IMR-90 (cell line): ENCODE measurements at regions not wholly inside any gene's neighbourhood (a gene's known extent, or its start where the extent isn't known, plus 50 kb on each side); places are given as distances from the start of the nearest gene placed in this dataset.

Source experiments
- ATAC-seq: fragments of 200-7000 bp; cut with Tn5 transposase; 2 replicates; pipeline ENCODE4 v1.9.1; 2020; ENCODE audit warnings: low read depth, mild to moderate bottlenecking, moderate library complexity
- BruUV-seq: library from RNA; stranded (reverse); fragments of 400-500 nt; replicated peaks from 2 replicates; lab custom pipeline; 2021; lab: Mats Ljungman, UMichigan
- CTCF ChIA-PET: fragments of 300-600 bp; formaldehyde crosslinking; extraction: SDS; loops from one replicate; lab custom pipeline; 2021; ENCODE audit warnings: antibody characterized with exemption; lab: Yijun Ruan, JAX
- POLR2A ChIA-PET: fragments of 300-600 bp; sonication (Branson Sonifier 250); formaldehyde crosslinking; loops from one replicate; lab custom pipeline; 2022; ENCODE audit warnings: antibody characterized with exemption; ENCODE audit not compliant: unreplicated experiment; lab: Charles Lee
- DNase-seq: peaks from one replicate; pipeline ENCODE4 v3.0.0; 2013
- H2AFZ ChIP-seq: replicated peaks from 2 replicates; pipeline ENCODE3; 2013; ENCODE audit warnings: low read length, mild to moderate bottlenecking; ENCODE audit not compliant: poor library complexity
- H2AK5ac ChIP-seq: 2 replicates; pipeline ENCODE4 v1.6.1; 2013; ENCODE audit warnings: low read depth, low read length, inconsistent platforms
- H2AK9ac ChIP-seq: replicated peaks from 2 replicates; pipeline ENCODE3; 2013; ENCODE audit warnings: mild to moderate bottlenecking, low read depth, low read length, moderate library complexity; ENCODE audit not compliant: poor library complexity
- H2BK120ac ChIP-seq: 2 replicates; pipeline ENCODE4 v1.6.1; 2013; ENCODE audit warnings: low read depth, low read length, inconsistent platforms
- H2BK15ac ChIP-seq: 3 replicates; pipeline ENCODE4 v1.6.1; 2013; ENCODE audit warnings: low read depth, low read length, inconsistent platforms
- H2BK20ac ChIP-seq: 2 replicates; pipeline ENCODE4 v1.6.1; 2013; ENCODE audit warnings: low read depth, mild to moderate bottlenecking, inconsistent platforms, low read length, moderate library complexity
- H2BK5ac ChIP-seq: 2 replicates; pipeline ENCODE4 v1.6.1; 2013; ENCODE audit warnings: mild to moderate bottlenecking, low read depth, low read length, inconsistent platforms; ENCODE audit not compliant: poor library complexity, severe bottlenecking
- H3K14ac ChIP-seq: replicated peaks from 2 replicates; pipeline ENCODE4 v1.6.1; 2013; ENCODE audit warnings: low read depth, low read length, inconsistent platforms
- H3K18ac ChIP-seq: 2 replicates; pipeline ENCODE4 v1.6.1; 2013; ENCODE audit warnings: low read depth, low read length, control low read depth
- H3K23ac ChIP-seq: 2 replicates; pipeline ENCODE4 v1.6.1; 2013; ENCODE audit warnings: low read depth, low read length, inconsistent platforms
- H3K27ac ChIP-seq: 2 replicates; pipeline ENCODE4 v1.5.1; 2013; ENCODE audit warnings: mild to moderate bottlenecking, control low read depth, low read length; ENCODE audit not compliant: insufficient read depth
- H3K27me3 ChIP-seq: 2 replicates; pipeline ENCODE4 v1.6.1; 2013; ENCODE audit warnings: low read length; ENCODE audit not compliant: control insufficient read depth, insufficient read depth
- H3K36me3 ChIP-seq: 2 replicates; pipeline ENCODE4 v1.6.1; 2013; ENCODE audit warnings: low read length, mixed read lengths; ENCODE audit not compliant: control insufficient read depth, insufficient read depth
- H3K4ac ChIP-seq: 2 replicates; pipeline ENCODE4 v1.6.1; 2013; ENCODE audit warnings: low read depth, low read length, inconsistent platforms
- H3K4me1 ChIP-seq: 2 replicates; pipeline ENCODE4 v1.6.1; 2013; ENCODE audit warnings: low read length, mixed read lengths; ENCODE audit not compliant: control insufficient read depth, insufficient read depth
- H3K4me2 ChIP-seq: 2 replicates; pipeline ENCODE4 v1.6.1; 2013; ENCODE audit warnings: low read depth, mild to moderate bottlenecking, control low read depth, low read length, moderate library complexity
- H3K4me3 ChIP-seq: 2 replicates; pipeline ENCODE4 v1.5.1; 2013; ENCODE audit warnings: low read depth, mild to moderate bottlenecking, control low read depth, low read length, moderate library complexity; ENCODE audit not compliant: insufficient read depth
- H3K56ac ChIP-seq: 2 replicates; pipeline ENCODE4 v1.6.1; 2013; ENCODE audit warnings: low read length, inconsistent platforms; ENCODE audit not compliant: insufficient read depth; ENCODE audit errors: extremely low read depth
- H3K79me1 ChIP-seq, 2 experiments: 2 replicates each; pipeline ENCODE4 v1.6.1; 2013; ENCODE audit warnings: low read length in 2 of 2, inconsistent platforms in 1 of 2, low read depth in 1 of 2
- H3K9ac ChIP-seq: 2 replicates; pipeline ENCODE4 v1.6.1; 2013; ENCODE audit warnings: low read depth, low read length, control low read depth
- H3K9me1 ChIP-seq: 2 replicates; pipeline ENCODE4 v1.6.1; 2013; ENCODE audit warnings: low read length, inconsistent platforms; ENCODE audit not compliant: insufficient read depth
- H3K9me3 ChIP-seq: 2 replicates; pipeline ENCODE4 v1.6.1; 2013; ENCODE audit warnings: low read length; ENCODE audit not compliant: control insufficient read depth, insufficient read depth
- H4K20me1 ChIP-seq: 2 replicates; pipeline ENCODE4 v1.6.1; 2013; ENCODE audit warnings: low read length, inconsistent platforms; ENCODE audit not compliant: insufficient read depth
- H4K5ac ChIP-seq: 2 replicates; pipeline ENCODE4 v1.6.1; 2013; ENCODE audit warnings: mild to moderate bottlenecking, low read depth, low read length, control low read depth
- H4K8ac ChIP-seq, 2 experiments: 2 replicates each; pipeline ENCODE4 v1.6.1; 2013; ENCODE audit warnings: low read depth in 2 of 2, low read length in 2 of 2, control low read depth in 1 of 2, inconsistent platforms in 1 of 2
- H4K91ac ChIP-seq: 2 replicates; pipeline ENCODE4 v1.6.1; 2013; ENCODE audit warnings: low read depth, low read length, inconsistent platforms; ENCODE audit not compliant: insufficient read depth
- NFE2L2 ChIP-seq: fragments of 150-350 bp; IDR thresholded peaks from 2 replicates; pipeline ENCODE4 v1.6.1; 2016; ENCODE audit warnings: low read depth, mild to moderate bottlenecking, low read length
- RFX5 ChIP-seq: IDR thresholded peaks from 2 replicates; pipeline ENCODE4 v1.8.0; 2012; ENCODE audit warnings: low read depth, mild to moderate bottlenecking, low read length, moderate library complexity
- WGBS, 2 experiments: methylation state at CpG; one replicate each; pipeline versions ENCODE4 v1.1.5 to v1.1.7; 2013; ENCODE audit warnings: missing lambda C conversion rate in 2 of 2; ENCODE audit not compliant: insufficient read length in 1 of 2; ENCODE audit errors: extremely low coverage in 2 of 2; 5-methylcytosine and 5-hydroxymethylcytosine counted together
- dilution Hi-C: fragments of 300-500 bp; cut with HindIII; formaldehyde crosslinking; loops from one replicate; pipeline ENCODE4 v1.14.3; 2018; ENCODE audit warnings: low sequenced_read_pairs; ENCODE audit not compliant: unreplicated experiment
- in situ Hi-C: fragments of 300-500 bp; cut with MboI; formaldehyde crosslinking; loops from 3 replicates; pipeline ENCODE4 v1.14.3; 2019; ENCODE audit warnings: low sequenced_read_pairs, inconsistent platforms, mixed read lengths
- intact Hi-C: fragments of 100-400 bp; cut with micrococcal nuclease; formaldehyde crosslinking; loops from 2 replicates; pipeline ENCODE4 v1.10.0; 2022

- Histone ChIP-seq H2AFZ (no peak overlapping the region), H3K4me3 (no peak overlapping the region), H2BK120ac (no peak overlapping the region), H3K4me2 (no peak overlapping the region), H3K79me1 (no peaks in the 10 kb centered on the region), H3K27ac (no peak overlapping the region), H3K56ac (no peak overlapping the region), H4K8ac (no peak overlapping the region), H3K18ac (no peak overlapping the region), H3K23ac (no peak overlapping the region), H2BK15ac (no peak overlapping the region), H3K4ac (no peak overlapping the region), H2AK5ac (no peak overlapping the region), H2BK5ac (no peak overlapping the region), H3K9ac (no peak overlapping the region), H2AK9ac (no peak overlapping the region), H4K91ac (no peak overlapping the region), H2BK20ac (no peak overlapping the region), H4K20me1 (no peaks in the 10 kb centered on the region), H4K5ac (no peak overlapping the region), H3K14ac (no peak overlapping the region), H3K9me1 (no peaks in the 10 kb centered on the region), H3K27me3 (no peaks in the 10 kb centered on the region), H3K9me3 (no peaks in the 10 kb centered on the region; the same call in 1 of the 2 replicates), H3K36me3 (no peaks in the 10 kb centered on the region), H3K4me1 (no peaks in the 10 kb centered on the region)
- POLR2A ChIA-PET, result no interaction called here
- in situ Hi-C loops, result no loop called here
- CTCF ChIA-PET, result no interaction called here
- intact Hi-C loops, result no loop called here
- no peak for DNase-seq
- BruUV-seq, result no TSS peak
- no peak for ATAC-seq
- WGBS, 2 experiments, result no CpG with 5 or more reads among the region's 1 CpG
- dilution Hi-C loops, result no loop called here
- TF ChIP-seq RFX5, result no peak
- TF ChIP-seq NFE2L2, result no peak
Observed at GRCh38 chr2:228409493-228409892, 228.0 kb upstream of the SPHKAP start.
